Upper lobe of left lung (tissue), 4 donors: ENCODE measurements at regions not wholly inside any gene's neighbourhood (a gene's known extent, or its start where the extent isn't known, plus 50 kb on each side); places are given as distances from the start of the nearest gene placed in this dataset.

Experiments
- CTCF ChIP-seq, 6 experiments: fragments of 450-650 bp in 4 of 6; fragments of 200-600 bp in 2 of 6; sonication (generic) in 2 of 6; IDR thresholded peaks; one replicate each; pipeline ENCODE4 v1.5.1; 2016 to 2019; ENCODE audit warnings: antibody characterized with exemption in 6 of 6
- POLR2A ChIP-seq, 4 donors: fragments of 450-650 bp; IDR thresholded peaks; one replicate each; pipeline ENCODE4 v1.5.1; 2016 to 2017; ENCODE audit warnings: antibody characterized with exemption in 4 of 4, mild to moderate bottlenecking in 2 of 4
- POLR2AphosphoS5 ChIP-seq, 2 donors: sonication (generic); formaldehyde crosslinking; IDR thresholded peaks; one replicate each; pipeline ENCODE4 v1.5.1; 2017; ENCODE audit warnings: antibody characterized with exemption in 2 of 2

- no peak for TF ChIP-seq POLR2A (IDR thresholded peaks at IDR 0.05)
- TF ChIP-seq CTCF (IDR thresholded peaks at IDR 0.05) = no peak
- no peak for TF ChIP-seq POLR2AphosphoS5 (IDR thresholded peaks at IDR 0.05)
These were observed 642.6 kb upstream of the CCDC179 start for GRCh38 chr11:23502826-23503225.
